ENCODE measurements at regions not wholly inside any gene's neighbourhood (a gene's known extent, or its start where the extent isn't known, plus 50 kb on each side); places are given as distances from the start of the nearest gene placed in this dataset.

- Histone ChIP-seq H3K9me2 (ENCODE audit: insufficient read depth, low read length) (no peaks in the 10 kb centered on the region), H3K36me3 (ENCODE audit: insufficient read depth, low read length) (no peaks in the 10 kb centered on the region), H3K27me3 (ENCODE audit: insufficient read depth, low read depth, low read length) (no peaks in the 10 kb centered on the region), H4K20me1 (ENCODE audit: insufficient read depth) (no peaks in the 10 kb centered on the region), H3F3A (ENCODE audit: insufficient read depth, low read length, poor library complexity, severe bottlenecking) (no peaks in the 10 kb centered on the region), H3K4me2 (ENCODE audit: low read length) (no peak overlapping the region), H3K9ac (ENCODE audit: low read length) (no peak overlapping the region), H3K4me3 (ENCODE audit: low read length) (no peak overlapping the region), H3K27ac (ENCODE audit: low read length) (no peak overlapping the region), H3K79me2 (replicated peaks; ENCODE audit: insufficient read depth, low read length) (no peaks in the 10 kb centered on the region), H2AFZ (ENCODE audit: low read depth, low read length) (no peak overlapping the region), H3K9me3 (ENCODE audit: low read length) (no peaks in the 10 kb centered on the region)
- TF ChIP-seq REST (IDR thresholded peaks at IDR 0.05; ENCODE audit: borderline replicate concordance) (no peak), SMC3 (conservative IDR thresholded peaks at IDR 0.05; ENCODE audit: poor library complexity) (no peak), RAD21 (conservative IDR thresholded peaks at IDR 0.05) (no peak), POLR2AphosphoS5 (IDR thresholded peaks at IDR 0.05) (no peak)
Observed at GRCh38 chr16:79436885-79437284, 163.7 kb downstream of the MAF start.

- H3K9me2 ChIP-seq (ENCODE audit: insufficient read depth, low read length) = no peaks in the 10 kb centered on the region
- H3F3A ChIP-seq (ENCODE audit: insufficient read depth, low read length, poor library complexity, severe bottlenecking) = no peaks in the 10 kb centered on the region
- no peak overlapping the region for H3K4me3 ChIP-seq (ENCODE audit: low read length)
- no peaks in the 10 kb centered on the region for H3K79me2 ChIP-seq (replicated peaks; ENCODE audit: insufficient read depth, low read length)
- no peaks in the 10 kb centered on the region for H3K9me3 ChIP-seq (ENCODE audit: low read length)
- no peaks in the 10 kb centered on the region for H3K36me3 ChIP-seq (ENCODE audit: insufficient read depth, low read length)
- H4K20me1 ChIP-seq (ENCODE audit: insufficient read depth) = no peaks in the 10 kb centered on the region
- H3K27me3 ChIP-seq (ENCODE audit: insufficient read depth, low read depth, low read length) = no peaks in the 10 kb centered on the region
- H3K27ac ChIP-seq (ENCODE audit: low read length) = no peak overlapping the region
- TF ChIP-seq TAF1 (IDR thresholded peaks at IDR 0.05; ENCODE audit: low read depth) (no peak), REST (IDR thresholded peaks at IDR 0.05; ENCODE audit: borderline replicate concordance) (no peak), SMC3 (conservative IDR thresholded peaks at IDR 0.05; ENCODE audit: poor library complexity) (no peak), MXI1 (conservative IDR thresholded peaks at IDR 0.05; ENCODE audit: poor library complexity, severe bottlenecking) (no peak), POLR2AphosphoS5 (IDR thresholded peaks at IDR 0.05) (no peak), EP300 (conservative IDR thresholded peaks at IDR 0.05; ENCODE audit: poor library complexity, severe bottlenecking) (no peak), EZH2 (IDR thresholded peaks at IDR 0.05; ENCODE audit: borderline replicate concordance, insufficient read depth, low read length, poor library complexity, severe bottlenecking) (no peak), CTCF (IDR thresholded peaks at IDR 0.05; ENCODE audit: poor library complexity, severe bottlenecking) (no peak), RAD21 (conservative IDR thresholded peaks at IDR 0.05) (no peak)
- H3K4me2 ChIP-seq (ENCODE audit: low read length) = no peak overlapping the region
- H2AFZ ChIP-seq (ENCODE audit: low read depth, low read length) = no peak overlapping the region
- H3K9ac ChIP-seq (ENCODE audit: low read length) = no peak overlapping the region
Observed at GRCh38 chr16:79434771-79435170, 165.8 kb downstream of the MAF start.

Data from neural cell (in vitro differentiated cells).